Caki2 (cell line): ENCODE measurements at regions not wholly inside any gene's neighbourhood (a gene's known extent, or its start where the extent isn't known, plus 50 kb on each side); places are given as distances from the start of the nearest gene placed in this dataset.

Experiments used
- DNase-seq: peaks from one replicate; pipeline ENCODE4 v3.0.0-alpha.2; 2015; ENCODE audit warnings: low read depth
- in situ Hi-C: cut with HindIII; loops from 2 replicates; pipeline ENCODE4 v1.10.0; 2016; ENCODE audit warnings: low sequenced_read_pairs, low pct_unique_long_range_greater_than_20kb, mixed read lengths

GRCh38 chr15:68517285-68517761, 61.5 kb upstream of the CORO2B start:
- in situ Hi-C loops: no loop called here
- DNase-seq: no peak

DNA sequence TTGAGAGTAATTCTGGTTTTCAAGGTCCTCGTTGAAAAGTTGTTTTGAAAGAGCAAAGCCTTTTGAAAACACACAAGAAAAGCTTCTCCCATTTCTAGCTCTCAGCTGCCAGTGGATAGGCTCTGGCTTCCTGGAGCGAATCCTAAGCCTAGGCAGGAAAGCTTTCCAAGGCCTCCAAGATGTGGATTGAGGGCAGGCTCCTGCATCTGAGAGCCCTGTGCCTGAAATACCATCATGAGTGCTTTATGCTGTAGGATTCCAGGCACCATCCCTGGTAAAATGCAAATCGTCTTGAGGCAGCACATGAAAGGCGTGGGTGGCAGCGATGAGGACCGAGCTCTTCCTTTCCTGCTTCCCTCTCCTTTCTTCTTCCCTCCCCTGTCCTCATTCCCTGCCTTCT, 60.7 kb upstream of the CORO2B start:
- no peak for DNase-seq
- in situ Hi-C loops: no loop called here

DNA sequence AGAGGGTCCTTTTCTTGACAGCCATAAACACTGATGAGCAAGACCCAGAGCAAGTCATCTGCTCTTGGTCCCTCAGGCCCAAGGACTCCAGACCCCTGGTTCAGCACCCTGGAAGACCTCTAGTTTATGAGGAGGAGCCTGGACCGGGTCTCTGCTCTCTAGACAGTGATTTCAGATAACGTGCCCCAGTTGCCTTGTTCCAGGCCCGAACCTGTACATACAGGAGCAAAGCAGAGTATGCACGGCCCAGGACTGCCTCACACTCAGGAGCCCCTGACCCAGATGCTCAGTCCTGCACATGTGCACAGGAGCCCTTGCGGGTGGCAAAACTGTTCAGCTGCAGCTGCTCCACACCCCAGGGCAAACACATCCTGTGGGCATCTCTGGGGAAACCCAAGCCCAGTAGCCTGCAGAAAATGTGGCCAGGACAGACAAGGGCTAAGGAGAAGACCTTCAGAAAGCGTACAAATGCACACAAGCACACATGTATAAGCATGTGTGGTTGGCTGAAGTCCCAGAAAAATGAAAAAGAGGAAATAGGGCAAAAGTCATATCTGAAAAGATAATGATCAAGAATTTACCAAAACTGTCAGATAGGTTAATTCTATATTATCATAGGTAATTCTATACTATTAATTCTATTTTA, 59.9 kb upstream of the CORO2B start:
- in situ Hi-C loops: no loop called here
- no peak for DNase-seq

GRCh38 chr15:68524753-68525584, 53.8 kb upstream of the CORO2B start:
- DNase-seq: no peak
- in situ Hi-C loops: no loop called here

GRCh38 chr15:68525815-68526214, 53.0 kb upstream of the CORO2B start:
- no peak for DNase-seq
- in situ Hi-C loops: no loop called here

DNA sequence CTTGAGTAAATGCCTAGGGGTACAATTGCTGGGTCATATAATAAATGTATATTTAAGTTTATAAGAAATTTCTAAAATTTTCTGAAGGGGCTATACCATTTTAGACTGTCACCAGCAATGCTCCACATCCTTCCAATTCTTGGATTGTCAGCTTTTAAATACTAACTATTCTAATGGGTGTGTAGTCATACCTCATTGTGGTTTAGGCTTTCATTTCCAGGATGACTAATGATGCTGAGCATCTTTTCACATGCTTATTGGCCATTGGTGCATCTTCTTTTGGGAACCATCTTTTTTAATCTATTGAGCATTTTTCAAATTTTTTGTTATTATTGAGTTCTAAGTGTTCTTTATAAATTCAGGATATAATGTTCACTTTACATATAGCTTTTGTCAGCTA, 52.5 kb upstream of the CORO2B start:
- no peak for DNase-seq
- in situ Hi-C loops: no loop called here

- in situ Hi-C loops: no loop called here
- DNase-seq: no peak
Observed at GRCh38 chr15:68526784-68527183, 52.0 kb upstream of the CORO2B start.

GRCh38 chr15:68528626-68529290, 50.0 kb upstream of the CORO2B start:
- no peak for DNase-seq
- in situ Hi-C loops: no loop called here
